Nephron (organoid): ENCODE measurements at regions not wholly inside any gene's neighbourhood (a gene's known extent, or its start where the extent isn't known, plus 50 kb on each side); places are given as distances from the start of the nearest gene placed in this dataset.

Experiments
- H3K27ac Mint-ChIP-seq, 3 experiments: 2 replicates each; pipeline ENCODE4 v1.8.0; 2020; ENCODE audit warnings: mixed read lengths in 3 of 3, mild to moderate bottlenecking in 2 of 3, moderate library complexity in 1 of 3
- H3K27me3 Mint-ChIP-seq: 2 replicates; pipeline ENCODE4 v1.8.0; 2021; ENCODE audit warnings: low read depth, mild to moderate bottlenecking, moderate library complexity, mixed read lengths
- H3K36me3 Mint-ChIP-seq: 2 replicates; pipeline ENCODE4 v1.8.0; 2020; ENCODE audit warnings: low read depth, mixed read lengths
- H3K4me1 Mint-ChIP-seq: 2 replicates; pipeline ENCODE4 v1.8.0; 2020; ENCODE audit warnings: mixed read lengths
- H3K4me3 Mint-ChIP-seq, 3 experiments: 2 replicates each; pipeline ENCODE4 v1.8.0; 2020; ENCODE audit warnings: mild to moderate bottlenecking in 3 of 3, mixed read lengths in 3 of 3, moderate library complexity in 2 of 3
- H3K9me3 Mint-ChIP-seq: 2 replicates; pipeline ENCODE4 v1.8.0; 2020; ENCODE audit warnings: mixed read lengths
- CTCF ChIP-seq, 3 experiments: fragments of 200-600 bp; sonication (generic); IDR thresholded peaks; one replicate each; pipeline ENCODE4 v1.5.0; 2021; ENCODE audit warnings: antibody characterized with exemption in 3 of 3; ENCODE audit not compliant: unreplicated experiment in 3 of 3

GRCh38 chr10:8189458-8189857 is 135.0 kb downstream of the GATA3 start:
- peaks cover 3% of the 10 kb centered on the region for H3K9me3 Mint-ChIP-seq
- no peak overlapping the region for H3K4me3 Mint-ChIP-seq

GRCh38 chr10:8192301-8192700 is 137.8 kb downstream of the GATA3 start:
- Mint-ChIP-seq H3K36me3 (no peaks in the 10 kb centered on the region), H3K27me3 (peaks cover 13% of the 10 kb centered on the region), H3K4me1 (no peaks in the 10 kb centered on the region), H3K4me3 (no peak overlapping the region), H3K27ac (no peak overlapping the region), H3K9me3 (peaks cover 3% of the 10 kb centered on the region)
- TF ChIP-seq CTCF (IDR thresholded peaks at IDR 0.05; ENCODE audit: unreplicated experiment in 3 of 3), result no peak

More at GRCh38 chr10:8189458-8189857, 135.0 kb downstream of the GATA3 start:
- no peaks in the 10 kb centered on the region for H3K4me1 Mint-ChIP-seq
- no peak overlapping the region for H3K27ac Mint-ChIP-seq
- peaks cover 17% of the 10 kb centered on the region for H3K27me3 Mint-ChIP-seq
- H3K36me3 Mint-ChIP-seq, result no peaks in the 10 kb centered on the region
- TF ChIP-seq CTCF (IDR thresholded peaks at IDR 0.05; ENCODE audit: unreplicated experiment in 3 of 3), result no peak

- Mint-ChIP-seq H3K27me3 (peaks cover 8% of the 10 kb centered on the region), H3K4me1 (no peaks in the 10 kb centered on the region), H3K4me3 (no peak overlapping the region), H3K9me3 (no peaks in the 10 kb centered on the region), H3K36me3 (no peaks in the 10 kb centered on the region), H3K27ac (no peak overlapping the region)
- TF ChIP-seq CTCF (IDR thresholded peaks at IDR 0.05; ENCODE audit: unreplicated experiment in 3 of 3), result no peak
Observed at GRCh38 chr10:8193546-8193945, 139.1 kb downstream of the GATA3 start.

GRCh38 chr10:8194050-8194449 is 139.6 kb downstream of the GATA3 start:
- Mint-ChIP-seq H3K4me3 (no peak overlapping the region), H3K27ac (no peak overlapping the region), H3K4me1 (no peaks in the 10 kb centered on the region), H3K36me3 (no peaks in the 10 kb centered on the region), H3K9me3 (no peaks in the 10 kb centered on the region), H3K27me3 (peaks cover 8% of the 10 kb centered on the region)
- TF ChIP-seq CTCF (IDR thresholded peaks at IDR 0.05; ENCODE audit: unreplicated experiment in 3 of 3), result no peak

GRCh38 chr10:8206882-8207281 is 152.4 kb downstream of the GATA3 start:
- no peaks in the 10 kb centered on the region for H3K9me3 Mint-ChIP-seq
- no peaks in the 10 kb centered on the region for H3K4me1 Mint-ChIP-seq
- no peak overlapping the region for H3K27ac Mint-ChIP-seq
- no peak for TF ChIP-seq CTCF (IDR thresholded peaks at IDR 0.05; ENCODE audit: unreplicated experiment in 3 of 3)
- no peaks in the 10 kb centered on the region for H3K36me3 Mint-ChIP-seq
- H3K4me3 Mint-ChIP-seq, result no peak overlapping the region
- H3K27me3 Mint-ChIP-seq, result peaks cover 11% of the 10 kb centered on the region

GRCh38 chr10:8211631-8212030 is 157.1 kb downstream of the GATA3 start:
- no peak for TF ChIP-seq CTCF (IDR thresholded peaks at IDR 0.05; ENCODE audit: unreplicated experiment in 3 of 3)
- H3K4me1 Mint-ChIP-seq, result no peaks in the 10 kb centered on the region
- no peak overlapping the region for H3K4me3 Mint-ChIP-seq
- no peak overlapping the region for H3K27ac Mint-ChIP-seq
- H3K9me3 Mint-ChIP-seq, result no peaks in the 10 kb centered on the region
- H3K36me3 Mint-ChIP-seq, result no peaks in the 10 kb centered on the region
- H3K27me3 Mint-ChIP-seq, result peaks cover 21% of the 10 kb centered on the region
